Activated CD4-positive, alpha-beta T cell treated with anti-CD3 and anti-CD28 coated beads, Interleukin-2, amount 50 U/mL, for 1 hour (primary cell): ENCODE measurements at regions not wholly inside any gene's neighbourhood (a gene's known extent, or its start where the extent isn't known, plus 50 kb on each side); places are given as distances from the start of the nearest gene placed in this dataset.
"Not testable (repeated sequence)": the region's sequence is repeated elsewhere in the genome, so short reads cannot be mapped to it uniquely, and the experiment has no call there.

Experiments
- DNase-seq: peaks from one replicate; pipeline ENCODE4 v3.0.0-alpha.2; 2020

- no peak for DNase-seq
Observed at GRCh38 chr4:189204616-189205015, 736.1 kb upstream of the FRG1 start.

GRCh38 chr4:189206953-189207352 lies 733.7 kb upstream of the FRG1 start:
- DNase-seq: no peak

- DNase-seq: no peak
Observed at GRCh38 chr4:189207872-189208271, 732.8 kb upstream of the FRG1 start.

- no peak for DNase-seq
Observed at GRCh38 chr4:189215574-189215973, 725.1 kb upstream of the FRG1 start.

GRCh38 chr4:189221691-189222090 lies 719.0 kb upstream of the FRG1 start:
- no peak for DNase-seq

GRCh38 chr4:189228726-189229125 lies 711.9 kb upstream of the FRG1 start:
- no peak for DNase-seq

- no peak for DNase-seq
Observed at GRCh38 chr4:189232274-189232673, 708.4 kb upstream of the FRG1 start.

- not testable (repeated sequence) for DNase-seq
Observed at GRCh38 chr4:189233754-189234153, 706.9 kb upstream of the FRG1 start.

GRCh38 chr4:189234948-189235347 lies 705.7 kb upstream of the FRG1 start:
- DNase-seq: not testable (repeated sequence)

- no peak for DNase-seq
Observed at GRCh38 chr4:189235599-189235998, 705.1 kb upstream of the FRG1 start.

- DNase-seq: not testable (repeated sequence)
Observed at GRCh38 chr4:189236321-189236720, 704.4 kb upstream of the FRG1 start.

GRCh38 chr4:189237340-189237739 lies 703.3 kb upstream of the FRG1 start:
- DNase-seq: no peak

- DNase-seq: no peak
Observed at GRCh38 chr4:189255636-189256035, 685.0 kb upstream of the FRG1 start.

- no peak for DNase-seq
Observed at GRCh38 chr4:189261475-189261874, 679.2 kb upstream of the FRG1 start.

- DNase-seq: no peak
Observed at GRCh38 chr4:189265515-189265914, 675.2 kb upstream of the FRG1 start.

GRCh38 chr4:189267312-189267965 lies 673.2 kb upstream of the FRG1 start:
- no peak for DNase-seq

GRCh38 chr4:189278597-189279165 lies 662.0 kb upstream of the FRG1 start:
- no peak for DNase-seq

GRCh38 chr4:189279188-189279587 lies 661.5 kb upstream of the FRG1 start:
- DNase-seq: no peak

GRCh38 chr4:189285377-189285776 lies 655.3 kb upstream of the FRG1 start:
- no peak for DNase-seq

GRCh38 chr4:189291939-189292338 lies 648.7 kb upstream of the FRG1 start:
- DNase-seq: no peak

GRCh38 chr4:189293459-189293858 lies 647.2 kb upstream of the FRG1 start:
- DNase-seq: no peak

- no peak for DNase-seq
Observed at GRCh38 chr4:189294574-189294973, 646.1 kb upstream of the FRG1 start.

GRCh38 chr4:189299706-189300105 lies 641.0 kb upstream of the FRG1 start:
- no peak for DNase-seq

- no peak for DNase-seq
Observed at GRCh38 chr4:189301692-189302091, 639.0 kb upstream of the FRG1 start.

GRCh38 chr4:189302719-189303118 lies 638.0 kb upstream of the FRG1 start:
- no peak for DNase-seq
